Suprapubic skin (tissue), 4 donors: ENCODE measurements at regions not wholly inside any gene's neighbourhood (a gene's known extent, or its start where the extent isn't known, plus 50 kb on each side); places are given as distances from the start of the nearest gene placed in this dataset.
"Not testable (repeated sequence)": the region's sequence is repeated elsewhere in the genome, so short reads cannot be mapped to it uniquely, and the experiment has no call there.

ENCODE experiments used
- DNase-seq, 2 donors: peaks; one replicate each; pipeline ENCODE4 v3.0.0-alpha.2; 2019; ENCODE audit warnings: low spot score in 2 of 2
- H3K27ac ChIP-seq: fragments of 200-600 bp; sonication (generic); one replicate; pipeline ENCODE4 v1.5.1; 2019
- H3K27me3 ChIP-seq: fragments of 200-600 bp; sonication (generic); one replicate; pipeline ENCODE4 v1.5.1; 2019
- H3K36me3 ChIP-seq: fragments of 200-600 bp; sonication (generic); one replicate; pipeline ENCODE4 v1.5.1; 2019
- H3K4me1 ChIP-seq: fragments of 200-600 bp; sonication (generic); one replicate; pipeline ENCODE4 v1.5.1; 2019
- H3K4me3 ChIP-seq: fragments of 200-600 bp; sonication (generic); one replicate; pipeline ENCODE4 v1.5.1; 2019; ENCODE audit warnings: mild to moderate bottlenecking
- H3K9me3 ChIP-seq: fragments of 200-600 bp; sonication (generic); one replicate; pipeline ENCODE4 v1.5.1; 2019
- EP300 ChIP-seq: sonication (generic); formaldehyde crosslinking; IDR thresholded peaks from one replicate; pipeline ENCODE4 v1.6.1; 2017; ENCODE audit warnings: antibody characterized with exemption
- POLR2A ChIP-seq, 2 donors: fragments of 450-650 bp; IDR thresholded peaks; one replicate each; pipeline ENCODE4 v1.6.1; 2017; ENCODE audit warnings: antibody characterized with exemption in 2 of 2, mild to moderate bottlenecking in 2 of 2, moderate library complexity in 2 of 2
- POLR2AphosphoS5 ChIP-seq, 3 donors: sonication (generic); formaldehyde crosslinking; IDR thresholded peaks; one replicate each; pipeline ENCODE4 v1.6.1; 2017; ENCODE audit warnings: antibody characterized with exemption in 3 of 3
- WGBS: methylation state at CpG from one replicate; pipeline ENCODE4 v1.1.5; 2018; 5-methylcytosine and 5-hydroxymethylcytosine counted together
- TF ChIP-seq, protein P1 (sequence below), 2 donors: fragments of 200-600 bp in 1 of 2; fragments of 450-650 bp in 1 of 2; sonication (generic) in 1 of 2; IDR thresholded peaks; one replicate each; pipeline ENCODE4 v1.5.1; 2016 to 2019; ENCODE audit warnings: antibody characterized with exemption in 2 of 2, mild to moderate bottlenecking in 1 of 2, moderate library complexity in 1 of 2

DNA sequence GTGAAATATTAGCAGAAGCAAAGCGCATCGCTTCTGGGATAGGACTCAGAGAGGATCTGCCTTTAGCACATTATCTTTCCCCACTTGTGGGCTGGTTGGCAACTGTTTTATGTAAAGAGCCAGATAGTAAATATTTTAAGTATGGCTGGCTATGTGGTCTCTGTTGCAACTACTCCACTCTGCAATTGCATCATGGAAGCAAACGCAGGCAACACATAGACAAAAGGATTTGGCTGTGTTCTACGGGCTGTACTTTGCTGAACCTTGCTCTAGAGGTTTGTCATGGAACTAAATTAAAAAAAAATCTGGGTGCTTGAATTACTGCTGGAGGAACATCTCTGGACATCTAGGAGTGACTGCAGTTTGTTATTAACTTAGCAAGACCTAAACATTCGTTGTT, 307.8 kb upstream of the TPK1 start:
- Histone ChIP-seq H3K27ac (no peak overlapping the region), H3K9me3 (no peaks in the 10 kb centered on the region), H3K4me3 (no peak overlapping the region), H3K36me3 (no peaks in the 10 kb centered on the region), H3K27me3 (no peaks in the 10 kb centered on the region), H3K4me1 (no peaks in the 10 kb centered on the region)
- TF ChIP-seq, protein P1, sequence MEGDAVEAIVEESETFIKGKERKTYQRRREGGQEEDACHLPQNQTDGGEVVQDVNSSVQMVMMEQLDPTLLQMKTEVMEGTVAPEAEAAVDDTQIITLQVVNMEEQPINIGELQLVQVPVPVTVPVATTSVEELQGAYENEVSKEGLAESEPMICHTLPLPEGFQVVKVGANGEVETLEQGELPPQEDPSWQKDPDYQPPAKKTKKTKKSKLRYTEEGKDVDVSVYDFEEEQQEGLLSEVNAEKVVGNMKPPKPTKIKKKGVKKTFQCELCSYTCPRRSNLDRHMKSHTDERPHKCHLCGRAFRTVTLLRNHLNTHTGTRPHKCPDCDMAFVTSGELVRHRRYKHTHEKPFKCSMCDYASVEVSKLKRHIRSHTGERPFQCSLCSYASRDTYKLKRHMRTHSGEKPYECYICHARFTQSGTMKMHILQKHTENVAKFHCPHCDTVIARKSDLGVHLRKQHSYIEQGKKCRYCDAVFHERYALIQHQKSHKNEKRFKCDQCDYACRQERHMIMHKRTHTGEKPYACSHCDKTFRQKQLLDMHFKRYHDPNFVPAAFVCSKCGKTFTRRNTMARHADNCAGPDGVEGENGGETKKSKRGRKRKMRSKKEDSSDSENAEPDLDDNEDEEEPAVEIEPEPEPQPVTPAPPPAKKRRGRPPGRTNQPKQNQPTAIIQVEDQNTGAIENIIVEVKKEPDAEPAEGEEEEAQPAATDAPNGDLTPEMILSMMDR (IDR thresholded peaks at IDR 0.05), result no peak
- DNase-seq, result no peak
- 73% methylated on average over 5 of the region's 5 CpGs for WGBS

DNA sequence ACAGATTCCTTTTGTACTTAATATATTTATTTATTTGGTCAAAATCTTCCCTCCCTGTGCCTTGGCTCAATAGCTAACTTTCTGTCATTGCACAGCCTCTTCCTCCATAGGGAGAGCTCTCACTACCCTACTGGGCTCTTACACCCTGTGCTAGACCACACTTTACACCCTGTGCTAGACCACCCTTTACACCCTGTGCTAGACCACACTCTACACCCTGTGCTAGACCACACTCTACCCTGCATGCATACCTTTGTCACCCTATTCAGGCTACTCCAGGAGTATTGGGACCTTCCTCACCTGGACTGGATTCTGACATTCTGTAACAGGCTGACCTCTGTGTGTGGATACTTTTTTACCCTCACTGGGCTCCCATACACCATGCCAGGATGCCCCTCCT, 298.5 kb upstream of the TPK1 start:
- H3K4me3 ChIP-seq, result no peak overlapping the region
- H3K4me1 ChIP-seq, result no peaks in the 10 kb centered on the region
- no peaks in the 10 kb centered on the region for H3K27me3 ChIP-seq
- no peaks in the 10 kb centered on the region for H3K36me3 ChIP-seq
- TF ChIP-seq POLR2AphosphoS5 (IDR thresholded peaks at IDR 0.05), result no peak
- no peak for TF ChIP-seq EP300
- no peak for TF ChIP-seq POLR2A (IDR thresholded peaks at IDR 0.05)
- TF ChIP-seq, protein P1 (IDR thresholded peaks at IDR 0.05), result no peak
- no peak for DNase-seq
- H3K27ac ChIP-seq, result no peak overlapping the region
- no peaks in the 10 kb centered on the region for H3K9me3 ChIP-seq

DNA sequence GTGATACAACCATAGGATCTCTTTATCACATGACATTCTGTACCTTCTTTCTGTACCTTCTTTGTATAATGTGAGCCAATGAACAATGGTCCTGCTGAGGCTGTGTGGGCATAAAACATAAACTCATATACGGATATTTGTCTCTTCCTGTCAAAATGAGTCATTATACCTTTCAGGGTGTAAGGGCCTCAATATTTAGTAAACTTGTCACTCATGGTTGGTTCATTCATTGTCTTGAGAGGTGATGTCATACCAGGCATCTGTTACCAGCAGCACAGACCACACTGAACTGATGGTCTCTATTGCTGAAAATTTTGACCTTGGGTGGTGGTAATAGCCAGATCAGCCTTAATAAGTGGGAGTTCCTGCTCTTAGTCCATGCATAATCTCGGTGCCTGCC, 287.6 kb upstream of the TPK1 start:
- Histone ChIP-seq H3K4me1 (no peaks in the 10 kb centered on the region), H3K36me3 (no peaks in the 10 kb centered on the region), H3K9me3 (no peaks in the 10 kb centered on the region), H3K27me3 (no peaks in the 10 kb centered on the region), H3K4me3 (no peak overlapping the region), H3K27ac (no peak overlapping the region)
- no peak for DNase-seq
- WGBS, result 83% methylated on average over 2 of the region's 2 CpGs
- TF ChIP-seq EP300, result no peak
- TF ChIP-seq, protein P1 (IDR thresholded peaks at IDR 0.05), result no peak

DNA sequence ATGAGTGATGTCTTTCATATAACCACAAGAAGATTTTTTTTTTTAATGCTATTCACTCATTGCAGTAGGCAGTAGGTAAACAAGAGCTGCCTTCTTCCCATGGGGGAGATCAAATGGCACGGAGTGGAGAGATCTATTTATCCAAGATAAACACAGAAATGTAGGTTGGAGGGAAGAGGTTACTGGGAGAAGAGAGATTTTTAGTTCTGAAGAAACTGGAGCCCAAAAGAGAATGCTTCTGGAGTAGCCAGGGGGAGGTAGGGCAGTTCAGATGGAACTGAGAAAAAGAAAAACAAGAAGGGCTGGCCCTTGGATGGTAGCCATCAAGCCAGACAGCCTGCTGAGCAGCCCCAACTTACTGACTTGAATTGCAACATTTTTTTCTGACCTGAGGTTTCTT, 270.1 kb upstream of the TPK1 start:
- Histone ChIP-seq H3K9me3 (no peaks in the 10 kb centered on the region), H3K27ac (no peak overlapping the region), H3K4me3 (no peak overlapping the region), H3K27me3 (no peaks in the 10 kb centered on the region), H3K4me1 (no peaks in the 10 kb centered on the region), H3K36me3 (no peaks in the 10 kb centered on the region)
- no peak for DNase-seq
- 21% methylated on average over 1 of the region's 1 CpG for WGBS
- TF ChIP-seq POLR2A (IDR thresholded peaks at IDR 0.05) (no peak), EP300 (no peak)

DNA sequence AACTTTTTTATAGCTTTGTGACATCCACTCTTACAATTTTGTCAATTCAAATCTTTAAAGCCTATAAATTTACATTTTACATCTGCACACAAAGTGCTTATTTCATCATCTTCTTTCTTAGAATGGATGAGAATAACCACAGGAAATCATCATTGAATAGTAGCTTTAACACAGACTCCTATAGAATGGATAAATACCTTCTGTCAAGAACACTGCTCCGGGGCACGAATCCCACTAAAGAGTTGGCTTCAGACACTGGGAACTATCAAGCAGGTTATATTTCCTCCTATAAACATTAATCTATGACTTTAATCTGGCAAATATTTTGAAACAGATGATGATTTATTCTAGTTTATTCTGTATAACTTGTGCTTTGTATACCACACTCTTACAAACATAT, 269.7 kb upstream of the TPK1 start:
- Histone ChIP-seq H3K4me1 (no peaks in the 10 kb centered on the region), H3K36me3 (no peaks in the 10 kb centered on the region), H3K4me3 (no peak overlapping the region), H3K9me3 (no peaks in the 10 kb centered on the region), H3K27me3 (no peaks in the 10 kb centered on the region), H3K27ac (no peak overlapping the region)
- 16% methylated on average over 2 of the region's 2 CpGs for WGBS
- no peak for TF ChIP-seq EP300
- no peak for TF ChIP-seq POLR2AphosphoS5 (IDR thresholded peaks at IDR 0.05)
- no peak for TF ChIP-seq POLR2A (IDR thresholded peaks at IDR 0.05)
- TF ChIP-seq, protein P1 (IDR thresholded peaks at IDR 0.05), result no peak
- DNase-seq, result no peak

DNA sequence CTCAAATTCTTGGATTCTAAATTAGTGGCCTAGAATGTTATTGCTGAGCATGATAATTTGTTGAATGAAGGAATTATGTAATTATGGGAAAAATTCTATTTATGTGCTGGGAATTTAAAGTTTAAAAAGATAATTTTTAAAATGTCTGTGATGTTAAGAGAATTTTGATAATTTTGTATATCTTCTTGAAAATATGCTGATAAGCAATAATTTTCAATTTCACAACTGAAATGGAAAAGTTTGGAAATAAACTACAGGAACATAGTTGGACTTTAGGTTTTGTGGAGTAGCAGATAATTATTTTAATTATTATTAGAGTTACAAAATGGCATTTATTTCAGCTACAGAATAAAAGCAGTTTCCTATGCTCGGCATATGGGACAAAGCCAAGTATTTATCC, 268.5 kb upstream of the TPK1 start:
- H3K27ac ChIP-seq, result no peak overlapping the region
- no peak for TF ChIP-seq EP300
- TF ChIP-seq POLR2A (IDR thresholded peaks at IDR 0.05), result no peak
- no peak for TF ChIP-seq POLR2AphosphoS5 (IDR thresholded peaks at IDR 0.05)
- TF ChIP-seq, protein P1 (IDR thresholded peaks at IDR 0.05), result no peak
- 67% methylated on average over 1 of the region's 1 CpG for WGBS
- no peak for DNase-seq
- no peaks in the 10 kb centered on the region for H3K27me3 ChIP-seq
- no peaks in the 10 kb centered on the region for H3K36me3 ChIP-seq
- H3K4me1 ChIP-seq, result no peaks in the 10 kb centered on the region
- no peaks in the 10 kb centered on the region for H3K9me3 ChIP-seq
- H3K4me3 ChIP-seq, result no peak overlapping the region

DNA sequence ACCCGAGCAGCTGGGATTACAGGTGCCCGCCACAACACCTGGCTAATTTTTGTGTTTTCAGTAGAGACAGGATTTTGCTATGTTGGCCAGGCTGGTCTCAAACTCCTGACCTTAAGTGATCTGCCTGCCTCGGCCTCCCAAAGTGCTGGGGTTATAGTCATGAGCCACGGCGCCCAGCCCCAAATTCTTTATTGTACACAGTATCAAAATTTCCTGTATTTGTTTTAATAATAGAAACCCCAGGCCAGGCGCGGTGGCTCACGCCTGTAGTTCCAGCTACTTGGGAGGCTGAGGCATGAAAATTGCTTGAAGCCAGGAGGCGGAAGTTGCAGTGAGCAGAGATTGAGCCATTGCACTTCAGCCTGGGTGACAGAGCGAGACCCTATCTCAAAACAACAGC, 266.3 kb upstream of the TPK1 start:
- H3K4me3 ChIP-seq, H3K9me3 ChIP-seq, H3K36me3 ChIP-seq, H3K4me1 ChIP-seq, H3K27me3 ChIP-seq, DNase-seq, H3K27ac ChIP-seq: not testable (repeated sequence)
- WGBS, result 92% methylated on average over 10 of the region's 10 CpGs
